WTC11 (cell line): ENCODE measurements at regions not wholly inside any gene's neighbourhood (a gene's known extent, or its start where the extent isn't known, plus 50 kb on each side); places are given as distances from the start of the nearest gene placed in this dataset.

ENCODE experiments used
- ATAC-seq: fragments of 200-7000 bp; cut with Tn5 transposase; 2 replicates; pipeline ENCODE4 v1.10.0; 2021; ENCODE audit warnings: mild to moderate bottlenecking, moderate library complexity
- CTCF ChIA-PET: fragments of 300-600 bp; sonication (Branson Sonifier 250); formaldehyde crosslinking; loops from one replicate; lab custom pipeline; 2021; ENCODE audit warnings: antibody characterized with exemption; lab: Charles Lee
- POLR2A ChIA-PET: fragments of 350-600 bp; sonication (Branson Sonifier 250); formaldehyde crosslinking; loops from one replicate; lab custom pipeline; 2021; ENCODE audit warnings: antibody characterized with exemption; lab: Charles Lee
- DNase-seq: peaks from one replicate; pipeline ENCODE4 v3.0.0; 2021; ENCODE audit warnings: low spot score
- H3K27ac Mint-ChIP-seq: 2 replicates; pipeline ENCODE4 v1.8.0; 2021; ENCODE audit warnings: mixed read lengths
- H3K27me3 Mint-ChIP-seq: 2 replicates; pipeline ENCODE4 v1.8.0; 2021; ENCODE audit warnings: low read depth, mild to moderate bottlenecking, moderate library complexity, mixed read lengths
- H3K36me3 Mint-ChIP-seq: 2 replicates; pipeline ENCODE4 v1.8.0; 2021; ENCODE audit warnings: mixed read lengths
- H3K4me1 Mint-ChIP-seq: 2 replicates; pipeline ENCODE4 v1.8.0; 2022; ENCODE audit warnings: mixed read lengths
- H3K4me3 Mint-ChIP-seq: 2 replicates; pipeline ENCODE4 v1.8.0; 2021; ENCODE audit warnings: mild to moderate bottlenecking, moderate library complexity, mixed read lengths
- H3K9me3 Mint-ChIP-seq: 2 replicates; pipeline ENCODE4 v1.8.0; 2021; ENCODE audit warnings: mixed read lengths
- FOXJ3 ChIP-seq: sonication (generic); formaldehyde crosslinking; IDR thresholded peaks from 2 replicates; pipeline ENCODE4 v1.9.0; 2021; ENCODE audit warnings: missing genetic modification reagents, mild to moderate bottlenecking, borderline replicate concordance
- GABPB1 ChIP-seq: sonication (generic); formaldehyde crosslinking; IDR thresholded peaks from 2 replicates; pipeline ENCODE4 v1.8.1; 2023; ENCODE audit warnings: mild to moderate bottlenecking, missing genetic modification reagents
- HMGA2 ChIP-seq: fragments of 250-450 bp; sonication (Bioruptor Pico); IDR thresholded peaks from 2 replicates; pipeline ENCODE4 v1.4.0; 2021; ENCODE audit warnings: mild to moderate bottlenecking, moderate library complexity
- MYBL2 ChIP-seq: sonication (generic); formaldehyde crosslinking; IDR thresholded peaks from 2 replicates; pipeline ENCODE4 v1.8.1; 2023; ENCODE audit warnings: mild to moderate bottlenecking, moderate library complexity, missing genetic modification reagents
- PRRX2 ChIP-seq: fragments of 250-450 bp; sonication (Bioruptor Pico); IDR thresholded peaks from 2 replicates; pipeline ENCODE4 v1.8.0; 2021; ENCODE audit warnings: mild to moderate bottlenecking
- TF ChIP-seq, protein P1 (sequence below): sonication (generic); formaldehyde crosslinking; IDR thresholded peaks from 2 replicates; pipeline ENCODE4 v1.8.0; 2022; ENCODE audit warnings: missing genetic modification reagents
- TF ChIP-seq, protein P2 (sequence below): sonication (generic); formaldehyde crosslinking; IDR thresholded peaks from 2 replicates; pipeline ENCODE4 v1.8.1; 2023; ENCODE audit warnings: mild to moderate bottlenecking, missing genetic modification reagents, moderate library complexity
- TF ChIP-seq, protein P3 (sequence below): sonication (generic); formaldehyde crosslinking; IDR thresholded peaks from 2 replicates; pipeline ENCODE4 v1.8.1; 2023; ENCODE audit warnings: mild to moderate bottlenecking, missing genetic modification reagents, borderline replicate concordance
- TF ChIP-seq, protein P4 (sequence below): sonication (generic); formaldehyde crosslinking; IDR thresholded peaks from 2 replicates; pipeline ENCODE4 v1.8.0; 2023; ENCODE audit warnings: mild to moderate bottlenecking, missing genetic modification reagents

DNA sequence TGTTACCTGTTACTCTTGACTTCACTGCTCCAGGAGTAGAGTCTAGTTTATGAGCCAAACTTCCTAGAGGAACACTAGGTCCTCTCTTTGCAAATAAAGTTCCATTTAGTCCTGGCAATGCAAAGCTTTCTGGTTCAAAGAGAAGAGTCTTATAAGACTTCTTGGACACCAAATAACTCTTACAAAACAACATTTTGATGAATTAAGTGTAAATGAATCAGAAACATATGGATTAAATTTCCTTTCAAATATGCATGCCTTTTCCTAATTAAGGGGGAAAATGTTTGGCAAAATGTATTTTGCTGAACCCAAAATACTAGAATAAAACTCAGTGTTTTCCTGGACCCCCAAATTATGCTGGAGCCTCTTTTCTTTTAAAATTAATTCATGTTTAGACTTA lies 388.0 kb downstream of the FGF10 start (continued):
- TF ChIP-seq, protein P1, sequence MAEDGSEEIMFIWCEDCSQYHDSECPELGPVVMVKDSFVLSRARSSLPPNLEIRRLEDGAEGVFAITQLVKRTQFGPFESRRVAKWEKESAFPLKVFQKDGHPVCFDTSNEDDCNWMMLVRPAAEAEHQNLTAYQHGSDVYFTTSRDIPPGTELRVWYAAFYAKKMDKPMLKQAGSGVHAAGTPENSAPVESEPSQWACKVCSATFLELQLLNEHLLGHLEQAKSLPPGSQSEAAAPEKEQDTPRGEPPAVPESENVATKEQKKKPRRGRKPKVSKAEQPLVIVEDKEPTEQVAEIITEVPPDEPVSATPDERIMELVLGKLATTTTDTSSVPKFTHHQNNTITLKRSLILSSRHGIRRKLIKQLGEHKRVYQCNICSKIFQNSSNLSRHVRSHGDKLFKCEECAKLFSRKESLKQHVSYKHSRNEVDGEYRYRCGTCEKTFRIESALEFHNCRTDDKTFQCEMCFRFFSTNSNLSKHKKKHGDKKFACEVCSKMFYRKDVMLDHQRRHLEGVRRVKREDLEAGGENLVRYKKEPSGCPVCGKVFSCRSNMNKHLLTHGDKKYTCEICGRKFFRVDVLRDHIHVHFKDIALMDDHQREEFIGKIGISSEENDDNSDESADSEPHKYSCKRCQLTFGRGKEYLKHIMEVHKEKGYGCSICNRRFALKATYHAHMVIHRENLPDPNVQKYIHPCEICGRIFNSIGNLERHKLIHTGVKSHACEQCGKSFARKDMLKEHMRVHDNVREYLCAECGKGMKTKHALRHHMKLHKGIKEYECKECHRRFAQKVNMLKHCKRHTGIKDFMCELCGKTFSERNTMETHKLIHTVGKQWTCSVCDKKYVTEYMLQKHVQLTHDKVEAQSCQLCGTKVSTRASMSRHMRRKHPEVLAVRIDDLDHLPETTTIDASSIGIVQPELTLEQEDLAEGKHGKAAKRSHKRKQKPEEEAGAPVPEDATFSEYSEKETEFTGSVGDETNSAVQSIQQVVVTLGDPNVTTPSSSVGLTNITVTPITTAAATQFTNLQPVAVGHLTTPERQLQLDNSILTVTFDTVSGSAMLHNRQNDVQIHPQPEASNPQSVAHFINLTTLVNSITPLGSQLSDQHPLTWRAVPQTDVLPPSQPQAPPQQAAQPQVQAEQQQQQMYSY (CRISPR knock-in tag) = no peak
- TF ChIP-seq MYBL2 (no peak), HMGA2 (no peak)

DNA sequence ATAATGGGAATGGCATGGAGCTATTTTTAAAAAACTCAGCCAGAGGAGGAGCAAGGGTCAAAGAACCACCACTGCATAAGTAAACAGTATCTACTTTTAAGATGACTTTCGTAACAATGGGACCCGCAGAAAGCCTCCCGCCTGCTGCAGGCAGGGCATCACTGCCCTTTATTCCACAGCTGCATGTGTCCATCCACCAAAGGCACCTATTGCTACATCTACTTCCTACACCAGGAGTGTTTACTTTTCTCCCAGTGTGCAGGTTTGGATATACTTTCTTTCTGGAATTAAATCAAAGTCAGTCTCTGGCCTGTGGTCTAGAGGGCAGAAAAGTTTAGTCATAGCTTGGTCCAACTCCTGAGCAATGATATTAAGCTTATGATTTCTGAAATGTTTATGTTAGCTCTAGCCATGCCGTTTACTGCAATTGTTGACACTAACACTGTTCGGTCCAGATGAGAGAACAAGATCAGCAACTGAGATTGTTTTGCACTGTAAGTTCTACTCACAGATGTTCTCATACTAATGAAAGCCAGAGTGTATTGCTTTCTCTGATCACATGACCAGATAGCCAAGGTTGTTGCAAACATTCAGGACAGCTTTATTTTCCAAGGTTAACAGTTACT lies 391.5 kb downstream of the FGF10 start:
- Mint-ChIP-seq H3K4me1 (peaks cover 22% of the 10 kb centered on the region), H3K9me3 (peaks cover 4% of the 10 kb centered on the region; the same call in 1 of the 2 replicates), H3K36me3 (no peaks in the 10 kb centered on the region), H3K27me3 (no peaks in the 10 kb centered on the region), H3K27ac (no peak overlapping the region; the same call in 1 of the 2 replicates), H3K4me3 (no peak overlapping the region)
- DNase-seq (no peak), ATAC-seq (peak; percentile 41; the same call in 1 of the 2 replicates)
- ChIA-PET POLR2A (interaction anchor here (0.6 kb wide), 1 partner anchor 15 kb away, joined by 5 read pairs; no protein-coding TSS in a partner anchor), CTCF (no interaction called here)
- TF ChIP-seq, protein P2, sequence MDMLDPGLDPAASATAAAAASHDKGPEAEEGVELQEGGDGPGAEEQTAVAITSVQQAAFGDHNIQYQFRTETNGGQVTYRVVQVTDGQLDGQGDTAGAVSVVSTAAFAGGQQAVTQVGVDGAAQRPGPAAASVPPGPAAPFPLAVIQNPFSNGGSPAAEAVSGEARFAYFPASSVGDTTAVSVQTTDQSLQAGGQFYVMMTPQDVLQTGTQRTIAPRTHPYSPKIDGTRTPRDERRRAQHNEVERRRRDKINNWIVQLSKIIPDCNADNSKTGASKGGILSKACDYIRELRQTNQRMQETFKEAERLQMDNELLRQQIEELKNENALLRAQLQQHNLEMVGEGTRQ (CRISPR knock-in tag) = peak; percentile 44
- TF ChIP-seq GABPB1 (CRISPR knock-in tag) (peak; percentile 78), FOXJ3 (CRISPR knock-in tag) (no peak)

DNA sequence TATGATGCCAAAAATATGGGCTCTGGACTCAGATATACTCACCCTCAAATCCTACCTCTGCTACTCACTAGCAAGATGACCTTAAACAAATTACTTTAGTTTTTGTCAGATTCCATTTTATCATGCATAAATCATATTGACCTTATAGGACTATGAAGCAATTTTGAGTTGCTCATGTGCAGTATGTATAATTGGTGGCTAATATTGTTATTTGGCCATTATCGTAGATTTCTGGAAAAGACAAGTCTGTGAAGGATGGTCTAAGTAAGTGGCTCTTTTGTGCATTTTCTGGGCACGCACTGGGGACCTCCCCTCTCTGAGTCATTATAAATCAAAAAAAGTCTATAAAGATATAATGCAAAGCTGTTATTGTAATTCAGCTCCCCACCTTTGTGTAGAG lies 393.0 kb downstream of the FGF10 start:
- Mint-ChIP-seq H3K4me1 (peaks cover 25% of the 10 kb centered on the region), H3K9me3 (peaks cover 4% of the 10 kb centered on the region; the same call in 1 of the 2 replicates), H3K36me3 (no peaks in the 10 kb centered on the region), H3K27me3 (no peaks in the 10 kb centered on the region), H3K4me3 (no peak overlapping the region), H3K27ac (no peak overlapping the region)
- CTCF ChIA-PET = no interaction called here
- POLR2A ChIA-PET = no interaction called here
- DNase-seq (no peak), ATAC-seq (no peak)
- TF ChIP-seq, protein P3, sequence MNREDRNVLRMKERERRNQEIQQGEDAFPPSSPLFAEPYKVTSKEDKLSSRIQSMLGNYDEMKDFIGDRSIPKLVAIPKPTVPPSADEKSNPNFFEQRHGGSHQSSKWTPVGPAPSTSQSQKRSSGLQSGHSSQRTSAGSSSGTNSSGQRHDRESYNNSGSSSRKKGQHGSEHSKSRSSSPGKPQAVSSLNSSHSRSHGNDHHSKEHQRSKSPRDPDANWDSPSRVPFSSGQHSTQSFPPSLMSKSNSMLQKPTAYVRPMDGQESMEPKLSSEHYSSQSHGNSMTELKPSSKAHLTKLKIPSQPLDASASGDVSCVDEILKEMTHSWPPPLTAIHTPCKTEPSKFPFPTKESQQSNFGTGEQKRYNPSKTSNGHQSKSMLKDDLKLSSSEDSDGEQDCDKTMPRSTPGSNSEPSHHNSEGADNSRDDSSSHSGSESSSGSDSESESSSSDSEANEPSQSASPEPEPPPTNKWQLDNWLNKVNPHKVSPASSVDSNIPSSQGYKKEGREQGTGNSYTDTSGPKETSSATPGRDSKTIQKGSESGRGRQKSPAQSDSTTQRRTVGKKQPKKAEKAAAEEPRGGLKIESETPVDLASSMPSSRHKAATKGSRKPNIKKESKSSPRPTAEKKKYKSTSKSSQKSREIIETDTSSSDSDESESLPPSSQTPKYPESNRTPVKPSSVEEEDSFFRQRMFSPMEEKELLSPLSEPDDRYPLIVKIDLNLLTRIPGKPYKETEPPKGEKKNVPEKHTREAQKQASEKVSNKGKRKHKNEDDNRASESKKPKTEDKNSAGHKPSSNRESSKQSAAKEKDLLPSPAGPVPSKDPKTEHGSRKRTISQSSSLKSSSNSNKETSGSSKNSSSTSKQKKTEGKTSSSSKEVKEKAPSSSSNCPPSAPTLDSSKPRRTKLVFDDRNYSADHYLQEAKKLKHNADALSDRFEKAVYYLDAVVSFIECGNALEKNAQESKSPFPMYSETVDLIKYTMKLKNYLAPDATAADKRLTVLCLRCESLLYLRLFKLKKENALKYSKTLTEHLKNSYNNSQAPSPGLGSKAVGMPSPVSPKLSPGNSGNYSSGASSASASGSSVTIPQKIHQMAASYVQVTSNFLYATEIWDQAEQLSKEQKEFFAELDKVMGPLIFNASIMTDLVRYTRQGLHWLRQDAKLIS (CRISPR knock-in tag) = no peak
- TF ChIP-seq, protein P4, sequence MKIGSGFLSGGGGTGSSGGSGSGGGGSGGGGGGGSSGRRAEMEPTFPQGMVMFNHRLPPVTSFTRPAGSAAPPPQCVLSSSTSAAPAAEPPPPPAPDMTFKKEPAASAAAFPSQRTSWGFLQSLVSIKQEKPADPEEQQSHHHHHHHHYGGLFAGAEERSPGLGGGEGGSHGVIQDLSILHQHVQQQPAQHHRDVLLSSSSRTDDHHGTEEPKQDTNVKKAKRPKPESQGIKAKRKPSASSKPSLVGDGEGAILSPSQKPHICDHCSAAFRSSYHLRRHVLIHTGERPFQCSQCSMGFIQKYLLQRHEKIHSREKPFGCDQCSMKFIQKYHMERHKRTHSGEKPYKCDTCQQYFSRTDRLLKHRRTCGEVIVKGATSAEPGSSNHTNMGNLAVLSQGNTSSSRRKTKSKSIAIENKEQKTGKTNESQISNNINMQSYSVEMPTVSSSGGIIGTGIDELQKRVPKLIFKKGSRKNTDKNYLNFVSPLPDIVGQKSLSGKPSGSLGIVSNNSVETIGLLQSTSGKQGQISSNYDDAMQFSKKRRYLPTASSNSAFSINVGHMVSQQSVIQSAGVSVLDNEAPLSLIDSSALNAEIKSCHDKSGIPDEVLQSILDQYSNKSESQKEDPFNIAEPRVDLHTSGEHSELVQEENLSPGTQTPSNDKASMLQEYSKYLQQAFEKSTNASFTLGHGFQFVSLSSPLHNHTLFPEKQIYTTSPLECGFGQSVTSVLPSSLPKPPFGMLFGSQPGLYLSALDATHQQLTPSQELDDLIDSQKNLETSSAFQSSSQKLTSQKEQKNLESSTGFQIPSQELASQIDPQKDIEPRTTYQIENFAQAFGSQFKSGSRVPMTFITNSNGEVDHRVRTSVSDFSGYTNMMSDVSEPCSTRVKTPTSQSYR (CRISPR knock-in tag) = no peak
- TF ChIP-seq PRRX2 (CRISPR knock-in tag) = no peak
